T47D (cell line): ENCODE measurements at regions not wholly inside any gene's neighbourhood (a gene's known extent, or its start where the extent isn't known, plus 50 kb on each side); places are given as distances from the start of the nearest gene placed in this dataset.

Experiments used
- DNase-seq, 2 experiments: peaks; one replicate each; pipeline versions ENCODE4 v3.0.0 to v3.0.0-alpha.2; 2011 to 2012; ENCODE audit warnings: low read depth in 1 of 2, low spot score in 1 of 2
- JUND ChIP-seq: IDR thresholded peaks from 2 replicates; pipeline ENCODE4 v1.6.1; 2012; ENCODE audit warnings: low read depth
- in situ Hi-C: cut with HindIII; loops from 2 replicates; pipeline ENCODE4 v1.10.0; 2016; ENCODE audit warnings: low sequenced_read_pairs, low pct_unique_long_range_greater_than_20kb

- in situ Hi-C loops = no loop called here
- no peak for TF ChIP-seq JUND
- DNase-seq = no peak
Observed at GRCh38 chr22:44384563-44385295, 72.0 kb upstream of the SHISAL1 start.

- no peak for DNase-seq
- in situ Hi-C loops = no loop called here
- TF ChIP-seq JUND = no peak
Observed at GRCh38 chr22:44383652-44384562, 71.2 kb upstream of the SHISAL1 start.

- TF ChIP-seq JUND = no peak
- no peak for DNase-seq
- in situ Hi-C loops = no loop called here
Observed at GRCh38 chr22:44383064-44383575, 70.4 kb upstream of the SHISAL1 start.

GRCh38 chr22:44382116-44383038, 69.6 kb upstream of the SHISAL1 start:
- TF ChIP-seq JUND = no peak
- in situ Hi-C loops = no loop called here
- DNase-seq = no peak

- in situ Hi-C loops = no loop called here
- no peak for DNase-seq
- TF ChIP-seq JUND = no peak
Observed at GRCh38 chr22:44381761-44382115, 69.0 kb upstream of the SHISAL1 start.

- in situ Hi-C loops = no loop called here
- DNase-seq = no peak
Observed at GRCh38 chr22:44380756-44381486, 68.2 kb upstream of the SHISAL1 start.

GRCh38 chr22:44379817-44380755, 67.3 kb upstream of the SHISAL1 start:
- no peak for DNase-seq
- no peak for TF ChIP-seq JUND
- in situ Hi-C loops = no loop called here

More at GRCh38 chr22:44380756-44381486, 68.2 kb upstream of the SHISAL1 start:
- no peak for TF ChIP-seq JUND

GRCh38 chr22:44378380-44378779, 65.6 kb upstream of the SHISAL1 start:
- DNase-seq = no peak
- in situ Hi-C loops = no loop called here
- no peak for TF ChIP-seq JUND

GRCh38 chr22:44375451-44375850, 62.7 kb upstream of the SHISAL1 start:
- DNase-seq = no peak
- in situ Hi-C loops = no loop called here
- TF ChIP-seq JUND = no peak

- DNase-seq = no peak
- in situ Hi-C loops = no loop called here
- TF ChIP-seq JUND = no peak
Observed at GRCh38 chr22:44373234-44373633, 60.5 kb upstream of the SHISAL1 start.

- in situ Hi-C loops = no loop called here
- TF ChIP-seq JUND = no peak
- no peak for DNase-seq
Observed at GRCh38 chr22:44372611-44373010, 59.9 kb upstream of the SHISAL1 start.
